Psoas muscle (tissue), 7 donors: ENCODE measurements at regions not wholly inside any gene's neighbourhood (a gene's known extent, or its start where the extent isn't known, plus 50 kb on each side); places are given as distances from the start of the nearest gene placed in this dataset.

ENCODE experiments used
- ATAC-seq, 4 donors: fragments of 200-7000 bp; cut with Tn5 transposase; one replicate each; pipeline ENCODE4 v1.9.1; 2020; ENCODE audit warnings: moderate library complexity in 3 of 4, mild to moderate bottlenecking in 2 of 4
- DNase-seq, 2 donors: peaks; one replicate each; pipeline ENCODE4 v3.0.0-alpha.2; 2020
- H3K27ac ChIP-seq: fragments of 200-600 bp; one replicate; pipeline ENCODE4 v1.8.0; 2022
- H3K27me3 ChIP-seq, 3 donors: fragments of 200-600 bp in 1 of 3; one replicate each; pipeline versions ENCODE4 v1.6.1 to v1.8.0; 2013 to 2022; ENCODE audit warnings: low read length in 2 of 3, mild to moderate bottlenecking in 2 of 3, moderate library complexity in 1 of 3; ENCODE audit not compliant: insufficient read depth in 3 of 3
- H3K36me3 ChIP-seq, 2 donors: fragments of 200-600 bp in 1 of 2; one replicate each; pipeline versions ENCODE4 v1.6.1 to v1.8.0; 2013 to 2022; ENCODE audit warnings: low read depth in 1 of 2, mild to moderate bottlenecking in 1 of 2, moderate library complexity in 1 of 2; ENCODE audit not compliant: insufficient read depth in 1 of 2
- H3K4me1 ChIP-seq: fragments of 200-600 bp; one replicate; pipeline ENCODE4 v1.8.0; 2022
- H3K4me3 ChIP-seq: fragments of 200-600 bp; one replicate; pipeline ENCODE4 v1.8.0; 2022; ENCODE audit warnings: mild to moderate bottlenecking
- H3K9me3 ChIP-seq: fragments of 200-600 bp; one replicate; pipeline ENCODE4 v1.8.0; 2022
- CTCF ChIP-seq: fragments of 200-600 bp; IDR thresholded peaks from one replicate; pipeline ENCODE4 v1.8.0; 2022; ENCODE audit warnings: antibody characterized with exemption
- WGBS, 3 donors: extraction: QIAGEN DNeasy Blood & Tissue Kit; methylation state at CpG; one replicate each; pipeline versions ENCODE4 v1.1.6 to v1.1.7; 2013; 5-methylcytosine and 5-hydroxymethylcytosine counted together
- intact Hi-C, 2 donors: fragments of 100-400 bp; cut with DNase I; formaldehyde crosslinking; loops; one replicate each; pipeline versions ENCODE4 v1.11.0 to v1.14.2; 2022
- donor health status: healthy with polysubstance abuse.
- donor health status: DM: no; HTN: no; CAD: no; lungs with moderate emphysema.
- donor health status: Bipolar disorder and iron deficiency.
- donor health status: healthy.
- donor health status: DM: yes; HTN: yes; CAD: no.
- donor health status: DM: no; HTN: no; CAD: no.
- donor health status: DM: yes; HTN: yes; CAD: no.

- no peaks in the 10 kb centered on the region for H3K27me3 ChIP-seq
- intact Hi-C loops: loop anchor here in 1 of 2 donors (5.0 kb wide), 1 partner anchor 577 kb away; no protein-coding TSS in a partner anchor
- H3K9me3 ChIP-seq: no peaks in the 10 kb centered on the region
- no peak for TF ChIP-seq CTCF
- WGBS, 3 donors: 84 to 87% (median 86%) methylated on average over 2 of the region's 2 CpGs
- no peak overlapping the region for H3K27ac ChIP-seq
- ATAC-seq: no peak
- H3K4me1 ChIP-seq: no peaks in the 10 kb centered on the region
- DNase-seq: no peak
- H3K36me3 ChIP-seq: no peaks in the 10 kb centered on the region
- H3K4me3 ChIP-seq: no peak overlapping the region
Observed at GRCh38 chr2:7673853-7674252, 756.6 kb downstream of the RNF144A start.

GRCh38 chr2:7674606-7675005 is 757.4 kb downstream of the RNF144A start:
- Histone ChIP-seq H3K9me3 (no peaks in the 10 kb centered on the region), H3K27me3 (no peaks in the 10 kb centered on the region), H3K27ac (no peak overlapping the region), H3K4me1 (no peaks in the 10 kb centered on the region), H3K4me3 (no peak overlapping the region), H3K36me3 (no peaks in the 10 kb centered on the region)
- WGBS, 3 donors: 68 to 81% (median 79%) methylated on average over 2 of the region's 2 CpGs
- no peak for TF ChIP-seq CTCF
- ATAC-seq (no peak), DNase-seq (no peak)
- intact Hi-C loops: loop anchor here in 1 of 2 donors (5.0 kb wide), 1 partner anchor 577 kb away; no protein-coding TSS in a partner anchor

- ATAC-seq (no peak), DNase-seq (no peak)
- H3K4me3 ChIP-seq: no peak overlapping the region
- no peaks in the 10 kb centered on the region for H3K36me3 ChIP-seq
- H3K9me3 ChIP-seq: no peaks in the 10 kb centered on the region
- H3K4me1 ChIP-seq: no peaks in the 10 kb centered on the region
- H3K27me3 ChIP-seq: no peaks in the 10 kb centered on the region
- no peak overlapping the region for H3K27ac ChIP-seq
- TF ChIP-seq CTCF: no peak
- WGBS, 3 donors: 34 to 72% (median 60%) methylated on average over 3 of the region's 3 CpGs
- intact Hi-C loops: no loop called here
Observed at GRCh38 chr2:7676714-7677113, 759.5 kb downstream of the RNF144A start.

- Histone ChIP-seq H3K4me1 (no peaks in the 10 kb centered on the region), H3K9me3 (no peaks in the 10 kb centered on the region), H3K36me3 (no peaks in the 10 kb centered on the region), H3K27me3 (no peaks in the 10 kb centered on the region), H3K4me3 (no peak overlapping the region), H3K27ac (no peak overlapping the region)
- 86 to 89% (median 88%) methylated on average over 3 of the region's 3 CpGs for WGBS, 3 donors
- no peak for ATAC-seq
- DNase-seq: no peak
- no peak for TF ChIP-seq CTCF
- intact Hi-C loops: no loop called here
Observed at GRCh38 chr2:7681881-7682461, 764.8 kb downstream of the RNF144A start.

GRCh38 chr2:7683196-7683595 is 766.0 kb downstream of the RNF144A start:
- no peak for TF ChIP-seq CTCF
- no peak for DNase-seq
- no peak overlapping the region for H3K27ac ChIP-seq
- no peaks in the 10 kb centered on the region for H3K4me1 ChIP-seq
- no peaks in the 10 kb centered on the region for H3K36me3 ChIP-seq
- no peaks in the 10 kb centered on the region for H3K27me3 ChIP-seq
- intact Hi-C loops: no loop called here
- no peaks in the 10 kb centered on the region for H3K9me3 ChIP-seq
- 51 to 74% (median 70%) methylated on average over 8 of the region's 8 CpGs for WGBS, 3 donors
- ATAC-seq: no peak
- H3K4me3 ChIP-seq: no peak overlapping the region
